RKO (cell line): ENCODE measurements at regions not wholly inside any gene's neighbourhood (a gene's known extent, or its start where the extent isn't known, plus 50 kb on each side); places are given as distances from the start of the nearest gene placed in this dataset.

Source experiments
- DNase-seq: peaks from one replicate; pipeline ENCODE4 v3.0.0-alpha.2; 2016; ENCODE audit warnings: low spot score

DNA sequence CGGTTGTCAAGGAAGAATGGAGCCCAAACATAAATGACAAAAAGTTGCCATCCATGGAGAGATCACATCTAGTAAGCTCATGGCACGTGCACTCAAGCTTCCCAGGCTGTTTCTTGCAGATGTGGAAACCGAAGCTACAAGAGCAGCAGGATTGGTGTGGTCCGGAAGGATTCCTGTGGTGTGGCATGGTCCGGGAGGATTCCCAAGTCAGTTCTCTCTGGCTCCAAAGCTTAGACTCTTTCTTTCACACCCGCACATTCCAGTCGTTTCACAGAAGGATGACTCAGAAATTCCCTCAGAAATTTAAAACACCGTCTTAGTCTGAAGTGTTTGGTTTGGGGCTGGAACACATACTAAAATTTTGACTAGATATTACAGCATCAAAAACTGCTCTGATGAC lies 78.0 kb upstream of the DRD2 start:
- no peak for DNase-seq

GRCh38 chr11:113552271-113552670 lies 77.1 kb upstream of the DRD2 start:
- DNase-seq = no peak

- DNase-seq = no peak
These were observed 76.4 kb upstream of the DRD2 start for GRCh38 chr11:113551645-113552044.

- no peak for DNase-seq
These were observed 74.7 kb upstream of the DRD2 start for GRCh38 chr11:113549611-113550578.

GRCh38 chr11:113549061-113549460 lies 73.9 kb upstream of the DRD2 start:
- no peak for DNase-seq

GRCh38 chr11:113547739-113548138 lies 72.5 kb upstream of the DRD2 start:
- no peak for DNase-seq

DNA sequence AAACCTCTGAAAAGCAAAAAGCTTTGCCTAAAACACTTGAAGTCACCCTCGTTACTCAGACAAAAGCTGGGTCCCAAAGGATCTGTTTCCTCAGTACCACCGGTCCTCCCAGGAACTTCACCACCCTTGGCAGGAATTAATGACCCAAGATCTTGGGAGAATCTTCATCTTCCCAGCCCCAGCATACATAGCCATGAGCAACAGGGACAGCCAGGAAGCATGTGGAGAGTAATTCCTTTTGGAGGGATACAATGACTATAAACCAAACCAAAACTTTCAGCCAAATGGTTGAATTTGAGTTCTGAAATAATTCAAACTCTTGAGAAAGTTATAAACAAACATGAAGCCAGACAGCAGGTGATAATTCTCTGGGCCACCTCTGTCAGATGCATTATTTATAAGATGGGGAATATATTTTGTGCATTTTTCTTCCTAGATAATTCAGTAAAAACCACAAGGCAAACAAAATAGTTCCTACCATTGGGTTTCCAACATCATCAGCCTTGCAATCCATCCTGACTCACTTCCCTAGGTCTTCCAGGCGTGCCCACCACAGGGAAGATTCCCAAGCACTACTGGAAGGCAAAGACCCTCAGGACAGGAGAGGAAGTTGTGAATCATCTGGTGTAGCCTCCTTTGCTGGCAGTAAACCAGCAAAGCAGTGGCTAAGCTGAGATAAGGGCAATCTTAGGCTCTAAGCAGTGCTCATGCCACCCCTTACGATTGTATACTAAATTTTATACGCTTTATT lies 71.7 kb upstream of the DRD2 start:
- DNase-seq = no peak

DNA sequence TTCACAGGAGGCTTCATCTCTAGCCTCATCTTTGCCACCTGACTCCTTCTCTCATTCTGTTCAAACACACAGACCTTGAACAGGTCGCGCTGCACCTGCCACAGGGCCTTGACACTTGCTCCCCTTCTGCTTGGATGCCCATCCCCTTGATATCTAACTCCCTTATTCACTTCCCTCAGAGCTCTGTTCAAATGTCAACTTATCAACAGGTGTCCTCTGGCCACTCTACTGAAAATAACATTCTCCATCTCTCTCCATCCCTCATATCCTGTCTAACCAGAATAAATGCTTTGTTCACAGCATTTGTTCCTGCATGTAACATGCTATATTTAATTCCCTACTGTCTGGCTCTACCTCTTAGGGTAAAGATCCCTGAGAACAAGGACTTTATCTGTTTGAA lies 67.2 kb upstream of the DRD2 start:
- no peak for DNase-seq

- DNase-seq = no peak
These were observed 65.5 kb upstream of the DRD2 start for GRCh38 chr11:113540416-113541330.

DNA sequence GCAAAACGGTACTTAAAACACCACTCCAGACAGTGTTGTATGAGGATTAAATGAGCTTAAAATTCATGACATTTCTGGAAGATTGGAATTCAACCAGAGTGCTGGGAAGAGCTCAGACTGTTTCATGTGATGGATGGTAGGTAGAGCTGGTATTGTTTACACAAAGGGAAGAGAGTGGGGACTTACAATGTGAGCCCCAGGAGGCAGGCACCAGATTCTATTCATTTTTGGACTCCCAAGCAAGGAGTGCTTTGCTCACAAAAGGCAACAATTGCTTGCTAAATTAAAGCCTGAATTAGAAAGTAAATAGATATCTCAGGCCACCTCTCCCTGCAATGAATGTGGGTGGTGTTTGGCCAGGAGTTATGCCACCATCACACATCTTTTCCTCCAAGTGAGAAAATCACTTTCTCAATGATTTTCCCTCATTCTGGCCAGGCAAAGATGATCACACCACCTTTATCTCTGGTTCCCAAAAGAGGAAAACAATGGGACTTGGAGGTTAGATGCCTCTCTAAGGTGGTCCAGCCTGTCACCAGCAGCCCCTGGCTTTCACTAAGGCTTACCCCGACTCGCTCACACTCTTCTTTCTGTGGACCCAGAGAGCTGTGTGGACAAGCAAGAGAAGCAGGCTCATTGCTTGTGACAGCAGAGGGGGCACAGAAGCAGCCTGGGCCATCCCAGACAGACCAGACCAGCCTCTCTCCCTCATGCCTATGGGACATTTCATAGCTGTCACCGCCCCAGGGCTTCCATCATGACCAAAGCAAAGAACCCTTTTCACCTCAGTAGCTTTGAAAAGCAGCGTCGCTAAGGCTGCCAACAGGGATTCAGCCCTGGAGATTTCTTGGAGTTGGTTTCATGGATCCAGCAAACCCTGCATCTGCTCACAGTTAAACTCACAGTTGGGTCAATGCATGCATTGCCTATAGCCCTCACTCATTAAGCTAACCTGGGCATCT lies 63.5 kb upstream of the DRD2 start:
- DNase-seq = no peak

- no peak for DNase-seq
These were observed 59.4 kb upstream of the DRD2 start for GRCh38 chr11:113534625-113535024.

- no peak for DNase-seq
These were observed 58.2 kb upstream of the DRD2 start for GRCh38 chr11:113533425-113533698.

DNA sequence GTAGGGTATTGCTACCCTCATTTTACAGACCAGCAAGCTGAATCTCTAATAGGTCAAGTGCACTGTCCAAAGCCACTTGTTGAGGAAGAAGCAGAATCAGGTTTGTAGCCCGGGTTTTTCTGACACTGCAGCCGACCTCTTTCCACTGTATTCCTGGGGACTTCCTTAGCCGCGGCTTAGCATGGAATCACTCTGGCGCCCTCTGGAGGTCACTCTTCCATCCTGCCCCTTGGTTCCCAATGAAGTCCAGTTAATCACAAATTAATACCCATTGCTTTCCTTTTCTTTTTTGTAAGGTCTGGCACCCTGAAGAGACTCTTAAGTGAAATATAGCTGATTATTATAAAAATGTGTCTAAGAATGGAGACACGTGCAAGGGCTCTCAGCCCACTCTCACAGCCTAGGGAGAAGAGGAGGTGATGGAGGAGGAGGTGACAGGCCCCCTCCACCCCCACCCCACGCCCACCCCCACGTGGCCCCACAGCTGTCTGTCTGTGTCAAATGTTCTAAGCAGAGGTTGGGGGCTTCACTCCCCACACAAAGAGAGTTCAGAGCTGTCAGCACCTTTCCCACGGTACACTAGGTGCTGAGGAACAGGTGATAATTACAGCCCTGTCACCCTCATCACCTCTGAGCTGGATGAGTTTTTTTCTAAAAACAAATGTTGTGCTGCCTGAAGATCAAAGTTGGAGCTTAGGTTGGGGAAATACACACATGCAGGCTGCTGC lies 57.7 kb upstream of the DRD2 start:
- DNase-seq = peak; percentile 74

GRCh38 chr11:113531575-113532451 lies 56.6 kb upstream of the DRD2 start:
- no peak for DNase-seq

DNA sequence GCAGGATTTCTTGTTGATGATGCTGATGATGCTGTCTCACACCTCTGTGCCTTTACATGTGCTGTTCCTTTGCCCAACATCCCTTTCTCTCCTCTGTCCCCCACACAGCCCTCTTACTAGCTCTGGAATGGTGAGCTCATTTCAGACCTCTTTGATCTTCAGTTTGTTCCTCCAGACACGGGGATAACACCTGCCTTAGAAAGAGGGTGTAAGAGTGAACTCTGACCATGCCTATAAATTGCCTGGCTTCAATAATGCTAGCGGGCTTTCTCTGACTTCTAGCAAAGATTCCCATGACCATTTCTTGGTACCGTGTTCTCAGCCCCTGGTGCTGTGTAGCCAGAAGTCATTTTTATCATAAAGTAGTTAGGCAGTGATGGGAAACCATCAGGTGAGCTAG lies 55.9 kb upstream of the DRD2 start:
- DNase-seq = no peak

GRCh38 chr11:113529606-113530005 lies 54.4 kb upstream of the DRD2 start:
- no peak for DNase-seq

DNA sequence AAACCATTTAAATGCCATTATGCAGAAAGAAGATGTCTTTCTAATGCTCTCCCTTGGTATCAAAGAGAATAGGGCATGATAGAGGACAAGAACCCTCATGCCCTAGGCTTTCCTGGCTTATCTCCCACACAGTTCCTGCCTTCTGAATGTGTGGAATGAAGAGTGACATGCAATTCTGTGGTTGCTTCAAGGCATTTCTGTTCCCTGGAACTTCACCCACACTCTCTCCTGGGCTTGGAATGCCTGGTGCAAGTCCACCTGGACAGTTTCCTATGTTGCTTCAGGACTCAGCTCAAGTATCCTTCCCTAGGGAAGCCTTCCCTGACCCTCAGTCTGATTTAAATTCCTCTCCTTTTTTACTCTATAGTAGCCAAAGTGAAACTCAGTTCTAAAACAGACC lies 53.8 kb upstream of the DRD2 start:
- no peak for DNase-seq

DNA sequence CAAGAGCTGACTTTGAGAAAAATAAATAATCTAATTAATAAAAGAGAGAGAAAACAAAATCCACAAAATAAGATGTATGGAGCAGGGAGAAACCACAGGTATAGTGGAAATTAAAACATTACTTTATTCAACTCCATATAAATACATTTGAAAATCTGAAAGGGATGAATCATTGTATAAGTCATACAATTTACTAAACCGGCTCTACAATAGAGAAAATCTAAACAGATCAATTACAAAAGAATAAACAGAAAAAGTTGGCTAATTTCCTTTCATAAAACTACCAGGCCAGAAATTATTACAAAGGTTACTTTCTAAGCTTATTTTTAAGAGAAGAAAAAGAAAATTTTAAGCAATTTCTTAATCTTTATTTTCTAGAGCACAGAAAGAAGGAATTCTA lies 51.3 kb upstream of the DRD2 start:
- no peak for DNase-seq
